Trophoblast cell (in vitro differentiated cells and primary cell): ENCODE measurements at regions not wholly inside any gene's neighbourhood (a gene's known extent, or its start where the extent isn't known, plus 50 kb on each side); places are given as distances from the start of the nearest gene placed in this dataset.

Experiments
- DNase-seq, 2 donors: peaks; one replicate each; pipeline ENCODE4 v3.0.0-alpha.2; 2016
- H2AFZ ChIP-seq: 2 replicates; pipeline ENCODE4 v1.6.1; 2013; ENCODE audit warnings: low read length, moderate library complexity, mild to moderate bottlenecking; ENCODE audit not compliant: insufficient read depth, poor library complexity
- H2AK5ac ChIP-seq: 2 replicates; pipeline ENCODE4 v1.6.1; 2013; ENCODE audit warnings: mild to moderate bottlenecking, low read length
- H2BK120ac ChIP-seq: 2 replicates; pipeline ENCODE4 v1.6.1; 2013; ENCODE audit warnings: low read length, mild to moderate bottlenecking, moderate library complexity; ENCODE audit not compliant: insufficient read depth, poor library complexity
- H2BK12ac ChIP-seq: 2 replicates; pipeline ENCODE4 v1.6.1; 2013; ENCODE audit warnings: mild to moderate bottlenecking, low read length, moderate library complexity
- H2BK5ac ChIP-seq: 2 replicates; pipeline ENCODE4 v1.6.1; 2013; ENCODE audit warnings: low read length, low read depth, moderate library complexity, mild to moderate bottlenecking; ENCODE audit not compliant: poor library complexity
- H3K14ac ChIP-seq: 2 replicates; pipeline ENCODE4 v1.6.1; 2013; ENCODE audit warnings: mild to moderate bottlenecking, low read length
- H3K18ac ChIP-seq: 2 replicates; pipeline ENCODE4 v1.6.1; 2013; ENCODE audit warnings: mild to moderate bottlenecking, low read length
- H3K23ac ChIP-seq: 2 replicates; pipeline ENCODE4 v1.6.1; 2013; ENCODE audit warnings: low read length
- H3K27ac ChIP-seq: 2 replicates; pipeline ENCODE4 v1.5.1; 2013; ENCODE audit warnings: low read depth, mild to moderate bottlenecking, inconsistent platforms, low read length, moderate library complexity
- H3K27me3 ChIP-seq: 2 replicates; pipeline ENCODE4 v1.6.1; 2013; ENCODE audit warnings: inconsistent platforms, mild to moderate bottlenecking, low read length, moderate library complexity; ENCODE audit not compliant: insufficient read depth
- H3K36me3 ChIP-seq, 2 experiments: 1 replicate in 1 of 2; 2 replicates in 1 of 2; pipeline ENCODE4 v1.6.1; 2013; ENCODE audit warnings: low read length in 2 of 2, mild to moderate bottlenecking in 2 of 2, moderate library complexity in 1 of 2; ENCODE audit not compliant: insufficient read depth in 2 of 2, control insufficient read depth in 1 of 2
- H3K4ac ChIP-seq: 2 replicates; pipeline ENCODE4 v1.6.1; 2013; ENCODE audit warnings: low read depth, mild to moderate bottlenecking, low read length, moderate library complexity
- H3K4me1 ChIP-seq, 2 experiments: 1 replicate in 1 of 2; 2 replicates in 1 of 2; pipeline ENCODE4 v1.6.1; 2013; ENCODE audit warnings: low read length in 2 of 2, mild to moderate bottlenecking in 2 of 2, moderate library complexity in 1 of 2; ENCODE audit not compliant: insufficient read depth in 2 of 2, control insufficient read depth in 1 of 2
- H3K4me2 ChIP-seq: 2 replicates; pipeline ENCODE4 v1.6.1; 2013; ENCODE audit warnings: inconsistent platforms, mild to moderate bottlenecking, low read length, moderate library complexity
- H3K4me3 ChIP-seq: 2 replicates; pipeline ENCODE4 v1.5.1; 2013; ENCODE audit warnings: mild to moderate bottlenecking, low read depth, low read length, inconsistent platforms
- H3K79me1 ChIP-seq: one replicate; pipeline ENCODE4 v1.6.1; 2013; ENCODE audit warnings: low read length
- H3K79me2 ChIP-seq: 2 replicates; pipeline ENCODE4 v1.6.1; 2013; ENCODE audit warnings: low read length, mild to moderate bottlenecking; ENCODE audit not compliant: control insufficient read depth, insufficient read depth, poor library complexity
- H3K9ac ChIP-seq: 2 replicates; pipeline ENCODE4 v1.6.1; 2013; ENCODE audit warnings: mild to moderate bottlenecking, low read length
- H3K9me3 ChIP-seq: 2 replicates; pipeline ENCODE4 v1.6.1; 2013; ENCODE audit warnings: low read depth, mild to moderate bottlenecking, control low read depth, inconsistent platforms, low read length; ENCODE audit not compliant: insufficient read depth
- H4K12ac ChIP-seq: 2 replicates; pipeline ENCODE4 v1.6.1; 2013; ENCODE audit warnings: low read depth, mild to moderate bottlenecking, low read length, moderate library complexity
- H4K8ac ChIP-seq: 2 replicates; pipeline ENCODE4 v1.6.1; 2013; ENCODE audit warnings: low read depth, mild to moderate bottlenecking, low read length, moderate library complexity
- H4K91ac ChIP-seq: one replicate; pipeline ENCODE4 v1.6.1; 2013; ENCODE audit warnings: low read depth, mild to moderate bottlenecking, low read length, moderate library complexity
- WGBS: extraction: QIAGEN DNeasy Blood & Tissue Kit; methylation state at CpG from one replicate; pipeline ENCODE4 v1.1.7; 2013; ENCODE audit warnings: missing lambda C conversion rate; ENCODE audit not compliant: insufficient read length, insufficient coverage; ENCODE audit errors: extremely low coverage; 5-methylcytosine and 5-hydroxymethylcytosine counted together

DNA sequence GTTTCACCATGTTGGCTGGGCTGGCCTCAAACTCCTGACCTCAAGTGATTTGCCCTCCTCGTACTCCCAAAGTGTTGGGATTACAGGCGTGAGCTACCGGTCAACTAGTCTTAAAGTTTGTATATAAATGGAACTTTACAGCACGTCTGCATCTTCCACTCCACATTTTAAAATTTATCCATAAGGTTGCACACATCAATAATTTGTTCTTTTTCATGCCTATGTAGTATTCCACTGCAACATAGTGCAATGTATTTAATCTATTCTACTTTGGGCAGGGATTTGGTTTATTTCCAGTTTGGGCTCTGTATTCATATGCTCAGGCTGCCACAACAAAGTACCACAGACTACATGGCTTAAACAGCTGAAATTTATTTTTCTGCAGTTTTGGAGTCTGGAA, 90.0 kb downstream of the NPTX2 start:
- no CpG with 5 or more reads among the region's 4 CpGs for WGBS
- H4K91ac ChIP-seq = no peak overlapping the region

DNA sequence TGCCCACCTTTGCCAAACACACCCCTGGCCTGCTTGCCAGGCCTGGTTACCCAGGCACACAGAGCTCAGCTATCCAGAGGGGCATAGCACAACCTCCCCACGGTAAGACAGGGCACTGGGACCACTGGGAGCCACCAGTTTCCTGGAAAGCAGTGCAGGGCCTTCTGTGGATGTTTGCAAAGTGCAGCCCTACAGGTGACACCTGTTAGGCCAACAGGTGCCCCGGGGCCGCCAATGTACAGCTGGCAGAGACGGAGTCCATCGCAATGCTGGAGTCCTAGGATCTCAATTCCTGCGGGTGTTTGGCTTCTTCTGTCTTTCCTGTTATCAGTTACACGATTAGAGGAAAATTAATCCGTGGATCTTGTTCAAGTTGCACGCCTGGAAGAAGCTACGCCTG, 94.9 kb downstream of the NPTX2 start:
- Histone ChIP-seq H3K4me2 (no peak overlapping the region), H2BK5ac (no peak overlapping the region), H3K4me1 (no peaks in the 10 kb centered on the region), H2BK120ac (no peak overlapping the region), H3K36me3 (no peaks in the 10 kb centered on the region), H4K91ac (no peak overlapping the region), H2AK5ac (no peak overlapping the region), H4K8ac (no peak overlapping the region), H3K23ac (no peak overlapping the region), H3K14ac (no peak overlapping the region), H3K4ac (no peak overlapping the region), H3K79me1 (no peaks in the 10 kb centered on the region), H3K9me3 (peaks cover 1% of the 10 kb centered on the region), H2AFZ (no peak overlapping the region), H3K27ac (no peak overlapping the region), H4K12ac (no peak overlapping the region), H3K9ac (no peak overlapping the region), H3K18ac (no peak overlapping the region), H3K79me2 (no peaks in the 10 kb centered on the region), H3K27me3 (no peaks in the 10 kb centered on the region), H2BK12ac (no peak overlapping the region), H3K4me3 (no peak overlapping the region)
- no peak for DNase-seq
- WGBS = no CpG with 5 or more reads among the region's 10 CpGs

More for the DNA sequence above, 90.0 kb downstream of the NPTX2 start:
- Histone ChIP-seq H3K79me1 (no peaks in the 10 kb centered on the region), H3K9me3 (peaks cover 1% of the 10 kb centered on the region), H3K23ac (no peak overlapping the region), H2BK5ac (no peak overlapping the region), H3K27ac (no peak overlapping the region), H3K27me3 (no peaks in the 10 kb centered on the region), H4K12ac (no peak overlapping the region), H3K79me2 (no peaks in the 10 kb centered on the region), H3K36me3 (no peaks in the 10 kb centered on the region), H3K4me3 (no peak overlapping the region), H3K18ac (no peak overlapping the region), H3K14ac (no peak overlapping the region), H4K8ac (no peak overlapping the region), H3K4me1 (no peaks in the 10 kb centered on the region), H2AK5ac (no peak overlapping the region), H3K9ac (no peak overlapping the region), H3K4ac (no peak overlapping the region), H3K4me2 (no peak overlapping the region), H2BK12ac (no peak overlapping the region), H2BK120ac (no peak overlapping the region), H2AFZ (no peak overlapping the region)
- DNase-seq = no peak

DNA sequence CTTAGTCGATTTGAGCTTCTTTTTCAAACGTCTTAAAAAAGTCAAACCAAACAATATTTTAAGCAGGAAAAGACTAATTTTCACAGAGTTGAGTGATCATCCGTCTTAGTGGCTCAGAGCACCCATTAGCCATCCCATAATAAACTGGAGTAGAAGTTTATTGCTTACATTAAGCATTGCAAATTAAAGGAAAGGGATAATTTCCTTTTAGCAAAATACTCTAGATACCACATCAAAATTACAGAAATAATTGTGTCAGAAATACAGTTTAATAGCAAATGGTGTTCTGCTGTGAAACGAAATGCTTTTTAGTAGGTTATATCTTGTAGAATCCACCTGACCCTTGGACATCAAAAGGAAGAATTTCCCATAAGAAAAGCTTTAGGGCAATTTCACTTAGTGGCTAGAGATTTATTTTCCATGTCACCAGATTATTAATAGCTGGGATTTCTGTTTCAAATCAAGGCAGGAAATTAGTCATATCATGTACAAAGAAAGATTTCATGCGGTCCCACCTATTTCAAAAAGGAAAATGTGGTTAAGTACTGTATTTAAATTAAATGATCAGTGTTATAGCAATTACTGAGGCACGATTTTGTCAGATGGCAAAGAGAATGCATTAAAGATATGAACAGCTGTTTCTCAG, 96.2 kb downstream of the NPTX2 start:
- no peak overlapping the region for H2BK120ac ChIP-seq
- H2BK5ac ChIP-seq = no peak overlapping the region
- no peaks in the 10 kb centered on the region for H3K79me1 ChIP-seq
- H2AK5ac ChIP-seq = no peak overlapping the region
- H2BK12ac ChIP-seq = no peak overlapping the region
- peaks cover 1% of the 10 kb centered on the region for H3K9me3 ChIP-seq
- H3K4me1 ChIP-seq = no peaks in the 10 kb centered on the region
- no peak overlapping the region for H3K27ac ChIP-seq
- no peak overlapping the region for H3K4ac ChIP-seq
- H3K36me3 ChIP-seq = no peaks in the 10 kb centered on the region
- H4K8ac ChIP-seq = no peak overlapping the region
- H3K79me2 ChIP-seq = no peaks in the 10 kb centered on the region
- no peak overlapping the region for H2AFZ ChIP-seq
- H3K18ac ChIP-seq = no peak overlapping the region
- no peak for DNase-seq
- WGBS = no CpG with 5 or more reads among the region's 6 CpGs
- no peak overlapping the region for H3K4me3 ChIP-seq
- no peak overlapping the region for H3K4me2 ChIP-seq
- H3K9ac ChIP-seq = no peak overlapping the region
- H3K14ac ChIP-seq = no peak overlapping the region
- H4K12ac ChIP-seq = no peak overlapping the region
- H3K23ac ChIP-seq = no peak overlapping the region
- no peaks in the 10 kb centered on the region for H3K27me3 ChIP-seq
- no peak overlapping the region for H4K91ac ChIP-seq

DNA sequence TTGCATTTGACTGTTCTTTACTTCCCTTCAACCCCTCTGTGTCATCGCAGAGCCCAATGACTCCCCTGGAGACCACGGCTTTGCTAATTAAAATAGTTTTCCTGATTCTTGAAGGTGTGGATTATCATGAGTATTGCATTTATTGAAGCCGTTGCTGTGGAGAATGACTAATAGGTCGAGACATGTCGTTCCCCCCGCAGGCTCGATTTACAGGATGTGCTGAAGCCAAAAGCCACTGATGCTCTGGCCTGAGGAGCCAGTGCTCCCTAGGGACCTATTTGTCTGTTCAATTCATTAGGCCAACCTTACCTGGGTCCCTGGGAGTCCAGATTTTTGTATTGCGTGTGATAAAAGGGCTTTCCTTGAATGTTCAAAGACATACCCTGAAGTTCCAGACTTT, 102.3 kb downstream of the NPTX2 start:
- H3K27me3 ChIP-seq = no peaks in the 10 kb centered on the region
- no peak overlapping the region for H2BK120ac ChIP-seq
- H3K18ac ChIP-seq = no peak overlapping the region
- no peak overlapping the region for H3K14ac ChIP-seq
- H3K9me3 ChIP-seq = no peaks in the 10 kb centered on the region
- WGBS = no CpG with 5 or more reads among the region's 8 CpGs
- H2AK5ac ChIP-seq = no peak overlapping the region
- DNase-seq = no peak
- H3K4me1 ChIP-seq = no peaks in the 10 kb centered on the region
- H4K12ac ChIP-seq = no peak overlapping the region
- H4K91ac ChIP-seq = no peak overlapping the region
- no peak overlapping the region for H3K4ac ChIP-seq
- H3K23ac ChIP-seq = no peak overlapping the region
- H3K79me1 ChIP-seq = no peaks in the 10 kb centered on the region
- no peaks in the 10 kb centered on the region for H3K79me2 ChIP-seq
- no peak overlapping the region for H2BK12ac ChIP-seq
- H2AFZ ChIP-seq = no peak overlapping the region
- H2BK5ac ChIP-seq = no peak overlapping the region
- no peaks in the 10 kb centered on the region for H3K36me3 ChIP-seq
- no peak overlapping the region for H3K9ac ChIP-seq
- no peak overlapping the region for H3K4me2 ChIP-seq
- no peak overlapping the region for H4K8ac ChIP-seq
- no peak overlapping the region for H3K27ac ChIP-seq
- no peak overlapping the region for H3K4me3 ChIP-seq
